Muscle layer of colon (tissue), 2 donors: ENCODE measurements at regions not wholly inside any gene's neighbourhood (a gene's known extent, or its start where the extent isn't known, plus 50 kb on each side); places are given as distances from the start of the nearest gene placed in this dataset.

ENCODE experiments used
- H3K27ac ChIP-seq: one replicate; pipeline ENCODE4 v1.7.0; 2013; ENCODE audit warnings: low read depth, mild to moderate bottlenecking, low read length, moderate library complexity
- H3K27me3 ChIP-seq, 2 donors: one replicate each; pipeline ENCODE4 v1.7.0; 2013; ENCODE audit warnings: low read length in 2 of 2, mild to moderate bottlenecking in 2 of 2; ENCODE audit not compliant: insufficient read depth in 2 of 2, control insufficient read depth in 1 of 2
- H3K36me3 ChIP-seq: one replicate; pipeline ENCODE4 v1.7.0; 2013; ENCODE audit warnings: mild to moderate bottlenecking, low read length; ENCODE audit not compliant: insufficient read depth
- H3K4me1 ChIP-seq: one replicate; pipeline ENCODE4 v1.7.0; 2013; ENCODE audit warnings: mild to moderate bottlenecking, low read length; ENCODE audit not compliant: insufficient read depth
- H3K4me3 ChIP-seq, 2 donors: one replicate each; pipeline ENCODE4 v1.7.0; 2013; ENCODE audit warnings: low read length in 2 of 2, low read depth in 1 of 2, mild to moderate bottlenecking in 1 of 2, moderate library complexity in 1 of 2
- H3K9ac ChIP-seq: one replicate; pipeline ENCODE4 v1.7.0; 2013; ENCODE audit warnings: low read length
- H3K9me3 ChIP-seq: one replicate; pipeline ENCODE4 v1.7.0; 2013; ENCODE audit warnings: mild to moderate bottlenecking, low read length
- donor health status: abdominal sarcoma.
- donor health status: Adenocarcinoma of cecum.

GRCh38 chr20:24254480-24254879 is 214.9 kb upstream of the SYNDIG1 start:
- Histone ChIP-seq H3K27ac (no peak overlapping the region), H3K4me1 (no peaks in the 10 kb centered on the region), H3K9ac (no peak overlapping the region), H3K9me3 (no peaks in the 10 kb centered on the region), H3K36me3 (no peaks in the 10 kb centered on the region), H3K27me3 (no peaks in the 10 kb centered on the region), H3K4me3 (no peak overlapping the region)

DNA sequence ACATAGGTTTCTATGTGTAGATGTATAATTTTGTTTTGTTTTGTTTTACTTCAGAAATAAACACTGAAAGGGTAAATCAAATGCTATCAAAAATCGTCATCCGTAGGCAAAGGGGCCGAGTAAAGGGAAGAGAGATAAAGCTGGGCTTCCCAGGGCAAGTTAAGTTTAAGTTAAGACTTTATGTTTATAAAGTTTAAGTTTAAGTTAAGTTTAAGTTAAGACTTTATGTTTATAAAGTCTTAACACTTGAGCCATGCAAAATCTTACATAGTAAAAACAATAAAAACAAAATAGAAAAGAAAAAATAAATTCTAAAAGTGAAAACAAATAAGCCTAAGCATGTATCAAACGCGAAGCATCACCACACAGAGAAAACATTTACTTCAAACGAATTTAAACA is 216.1 kb upstream of the SYNDIG1 start:
- H3K4me3 ChIP-seq, result no peak overlapping the region
- no peaks in the 10 kb centered on the region for H3K27me3 ChIP-seq
- H3K4me1 ChIP-seq, result no peaks in the 10 kb centered on the region

DNA sequence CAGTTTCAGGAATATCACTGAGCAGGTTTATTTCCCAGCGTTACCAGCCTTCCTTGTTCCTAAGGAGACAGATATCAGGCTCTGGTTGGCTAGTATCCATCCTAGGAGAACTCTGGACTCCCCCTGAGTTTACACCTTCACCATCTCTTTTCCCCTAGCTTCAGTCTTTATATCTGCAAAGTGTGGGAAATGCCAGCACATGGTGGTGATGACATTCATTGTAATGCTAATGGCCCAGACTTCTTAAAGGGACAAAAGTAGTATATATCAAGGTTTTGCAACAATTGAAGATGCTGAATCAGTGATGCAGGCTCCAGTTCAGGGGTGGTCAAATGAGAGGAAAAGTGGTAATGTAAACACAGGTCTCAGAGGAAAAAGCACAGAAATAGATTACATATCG is 224.3 kb upstream of the SYNDIG1 start:
- no peak overlapping the region for H3K27ac ChIP-seq
- H3K4me1 ChIP-seq, result no peaks in the 10 kb centered on the region
- no peaks in the 10 kb centered on the region for H3K9me3 ChIP-seq
- no peak overlapping the region for H3K4me3 ChIP-seq
- no peak overlapping the region for H3K9ac ChIP-seq
- peaks cover 0 to 6% of the 10 kb centered on the region in 2 donors for H3K27me3 ChIP-seq
- no peaks in the 10 kb centered on the region for H3K36me3 ChIP-seq

More for the DNA sequence above, 216.1 kb upstream of the SYNDIG1 start:
- H3K36me3 ChIP-seq, result no peaks in the 10 kb centered on the region
- H3K27ac ChIP-seq, result no peak overlapping the region
- H3K9me3 ChIP-seq, result no peaks in the 10 kb centered on the region
- H3K9ac ChIP-seq, result no peak overlapping the region

- Histone ChIP-seq H3K27ac (no peak overlapping the region), H3K4me3 (no peak overlapping the region), H3K36me3 (no peaks in the 10 kb centered on the region), H3K4me1 (no peaks in the 10 kb centered on the region), H3K9ac (no peak overlapping the region), H3K27me3 (peaks cover 0 to 6% of the 10 kb centered on the region in 2 donors), H3K9me3 (no peaks in the 10 kb centered on the region)
Observed at GRCh38 chr20:24242763-24243162, 226.7 kb upstream of the SYNDIG1 start.

DNA sequence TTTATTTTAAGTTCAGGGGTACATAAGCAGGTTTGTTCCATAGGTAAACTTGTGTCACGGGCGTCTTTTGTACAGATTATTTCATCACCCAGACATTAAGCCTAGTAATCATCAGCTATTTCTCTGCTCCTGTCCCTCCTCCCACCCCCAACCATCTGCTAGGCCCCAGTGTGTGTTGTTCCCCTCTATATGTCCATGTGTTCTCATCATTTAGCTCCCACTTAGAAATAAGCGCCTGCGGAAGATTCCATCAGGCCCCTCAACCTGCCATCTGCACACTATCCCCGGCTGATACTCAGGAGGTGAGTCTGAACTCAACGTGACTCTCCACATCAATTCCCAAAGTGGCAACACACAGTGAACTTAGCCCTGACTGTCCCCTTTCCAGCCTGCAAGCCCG is 228.0 kb upstream of the SYNDIG1 start:
- Histone ChIP-seq H3K9ac (no peak overlapping the region), H3K4me1 (no peaks in the 10 kb centered on the region), H3K36me3 (no peaks in the 10 kb centered on the region), H3K9me3 (no peaks in the 10 kb centered on the region), H3K4me3 (no peak overlapping the region), H3K27me3 (peaks cover 0 to 6% of the 10 kb centered on the region in 2 donors), H3K27ac (no peak overlapping the region)

GRCh38 chr20:24236963-24237362 is 232.5 kb upstream of the SYNDIG1 start:
- no peaks in the 10 kb centered on the region for H3K4me1 ChIP-seq
- H3K27me3 ChIP-seq, result peaks cover 0 to 6% of the 10 kb centered on the region in 2 donors
- H3K4me3 ChIP-seq, result no peak overlapping the region
- no peak overlapping the region for H3K27ac ChIP-seq
- no peaks in the 10 kb centered on the region for H3K36me3 ChIP-seq
- no peak overlapping the region for H3K9ac ChIP-seq
- no peaks in the 10 kb centered on the region for H3K9me3 ChIP-seq

DNA sequence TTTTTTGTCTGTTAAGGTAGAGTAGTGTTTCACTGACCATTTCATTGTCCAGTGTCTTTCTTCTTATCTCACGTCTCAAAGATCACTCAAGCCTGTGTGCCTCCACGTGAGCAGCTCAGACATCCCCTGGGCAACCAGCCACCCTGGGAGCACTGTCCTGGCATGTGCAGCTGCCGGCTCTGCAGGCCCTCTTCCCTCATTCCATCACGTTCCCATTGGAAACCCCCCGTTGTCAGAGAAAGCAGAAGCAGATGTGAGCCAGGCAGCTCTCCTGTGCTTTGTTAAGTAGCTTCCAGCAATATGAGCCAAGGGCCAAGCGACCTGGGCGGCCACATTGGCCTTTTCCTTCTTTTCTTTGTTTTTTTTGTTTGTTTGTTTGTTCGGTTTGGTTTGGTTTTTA is 233.2 kb upstream of the SYNDIG1 start:
- H3K4me1 ChIP-seq, result no peaks in the 10 kb centered on the region
- H3K9ac ChIP-seq, result no peak overlapping the region
- no peaks in the 10 kb centered on the region for H3K27me3 ChIP-seq
- H3K36me3 ChIP-seq, result no peaks in the 10 kb centered on the region
- H3K4me3 ChIP-seq, result no peak overlapping the region
- no peaks in the 10 kb centered on the region for H3K9me3 ChIP-seq
- no peak overlapping the region for H3K27ac ChIP-seq

DNA sequence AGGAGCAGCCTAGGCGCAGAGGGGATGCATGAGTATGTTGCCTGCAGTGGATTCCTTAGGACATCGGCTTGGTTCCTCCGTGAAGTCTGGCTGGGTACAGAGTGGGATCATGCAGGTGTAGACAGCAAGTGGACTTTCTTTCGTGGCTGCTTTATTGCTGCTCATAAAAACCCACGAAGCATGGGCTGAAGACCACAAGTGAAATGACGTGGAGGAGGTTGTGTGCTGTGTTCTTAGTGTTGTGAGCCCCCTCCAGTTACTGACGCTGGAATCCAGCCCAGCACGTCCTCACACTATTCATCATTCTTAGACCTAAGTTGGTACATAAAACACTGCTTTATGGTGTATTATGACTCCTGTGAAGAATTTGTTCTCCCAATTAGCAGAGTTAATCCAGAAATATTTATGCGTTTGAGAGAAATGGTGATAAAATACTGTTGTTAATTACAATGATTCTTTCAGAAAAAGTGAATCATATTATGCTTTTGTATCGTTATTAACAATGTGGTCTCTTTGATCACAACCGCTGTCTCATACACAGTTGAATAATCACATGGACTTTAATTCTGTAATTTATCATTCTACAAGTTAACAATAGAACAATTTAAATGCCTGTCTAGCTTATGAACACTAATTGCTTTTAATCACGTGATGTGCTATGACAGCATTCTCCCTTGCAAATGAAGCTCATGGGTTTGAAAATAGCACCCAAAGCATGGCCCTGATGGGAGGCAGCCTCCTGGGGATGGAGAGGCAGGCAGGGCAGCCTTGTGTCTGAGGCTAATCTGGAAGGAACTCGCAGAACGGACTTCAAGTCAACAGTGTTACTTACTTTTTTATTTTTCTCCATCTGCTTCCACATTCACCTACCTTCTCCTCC is 233.9 kb upstream of the SYNDIG1 start:
- no peaks in the 10 kb centered on the region for H3K27me3 ChIP-seq
- H3K9ac ChIP-seq, result no peak overlapping the region
- no peaks in the 10 kb centered on the region for H3K9me3 ChIP-seq
- H3K27ac ChIP-seq, result no peak overlapping the region
- H3K4me1 ChIP-seq, result no peaks in the 10 kb centered on the region
- no peaks in the 10 kb centered on the region for H3K36me3 ChIP-seq
- H3K4me3 ChIP-seq, result no peak overlapping the region

DNA sequence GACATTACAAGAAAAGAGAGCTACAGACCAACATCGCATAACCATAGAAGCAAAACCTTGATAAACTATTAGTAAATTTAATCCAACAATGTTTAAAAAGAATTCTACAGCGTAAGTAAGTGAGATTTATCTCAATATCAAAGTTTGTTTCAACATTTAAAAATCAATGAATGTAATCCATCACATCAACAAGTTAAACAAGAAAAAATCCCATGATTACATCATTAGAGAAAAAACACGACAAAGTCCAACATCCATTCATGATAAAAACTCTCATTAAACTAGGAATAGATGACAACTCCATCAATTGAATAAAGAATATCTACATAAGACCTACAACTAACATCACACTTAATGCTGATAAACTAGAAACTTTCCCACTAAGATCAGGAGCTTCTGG is 239.0 kb upstream of the GGTLC1 start:
- Histone ChIP-seq H3K27ac (no peak overlapping the region), H3K9ac (no peak overlapping the region), H3K36me3 (no peaks in the 10 kb centered on the region), H3K4me1 (no peaks in the 10 kb centered on the region), H3K9me3 (no peaks in the 10 kb centered on the region), H3K27me3 (no peaks in the 10 kb centered on the region), H3K4me3 (no peak overlapping the region)

- H3K27ac ChIP-seq, result no peak overlapping the region
- H3K4me1 ChIP-seq, result no peaks in the 10 kb centered on the region
- no peak overlapping the region for H3K4me3 ChIP-seq
- H3K27me3 ChIP-seq, result peaks cover 0 to 7% of the 10 kb centered on the region in 2 donors
- no peaks in the 10 kb centered on the region for H3K36me3 ChIP-seq
- no peak overlapping the region for H3K9ac ChIP-seq
- no peaks in the 10 kb centered on the region for H3K9me3 ChIP-seq
Observed at GRCh38 chr20:24212494-24212893, 223.9 kb upstream of the GGTLC1 start.

GRCh38 chr20:24211972-24212371 is 223.4 kb upstream of the GGTLC1 start:
- no peaks in the 10 kb centered on the region for H3K4me1 ChIP-seq
- no peak overlapping the region for H3K4me3 ChIP-seq
- H3K27me3 ChIP-seq, result peaks cover 0 to 7% of the 10 kb centered on the region in 2 donors
- H3K36me3 ChIP-seq, result no peaks in the 10 kb centered on the region
- H3K27ac ChIP-seq, result no peak overlapping the region
- no peaks in the 10 kb centered on the region for H3K9me3 ChIP-seq
- H3K9ac ChIP-seq, result no peak overlapping the region

- no peak overlapping the region for H3K27ac ChIP-seq
- no peak overlapping the region for H3K4me3 ChIP-seq
- peaks cover 0 to 7% of the 10 kb centered on the region in 2 donors for H3K27me3 ChIP-seq
- no peaks in the 10 kb centered on the region for H3K36me3 ChIP-seq
- no peaks in the 10 kb centered on the region for H3K9me3 ChIP-seq
- H3K9ac ChIP-seq, result no peak overlapping the region
- H3K4me1 ChIP-seq, result no peaks in the 10 kb centered on the region
Observed at GRCh38 chr20:24210356-24210755, 221.8 kb upstream of the GGTLC1 start.
